ENCODE measurements at regions not wholly inside any gene's neighbourhood (a gene's known extent, or its start where the extent isn't known, plus 50 kb on each side); places are given as distances from the start of the nearest gene placed in this dataset.

DNA sequence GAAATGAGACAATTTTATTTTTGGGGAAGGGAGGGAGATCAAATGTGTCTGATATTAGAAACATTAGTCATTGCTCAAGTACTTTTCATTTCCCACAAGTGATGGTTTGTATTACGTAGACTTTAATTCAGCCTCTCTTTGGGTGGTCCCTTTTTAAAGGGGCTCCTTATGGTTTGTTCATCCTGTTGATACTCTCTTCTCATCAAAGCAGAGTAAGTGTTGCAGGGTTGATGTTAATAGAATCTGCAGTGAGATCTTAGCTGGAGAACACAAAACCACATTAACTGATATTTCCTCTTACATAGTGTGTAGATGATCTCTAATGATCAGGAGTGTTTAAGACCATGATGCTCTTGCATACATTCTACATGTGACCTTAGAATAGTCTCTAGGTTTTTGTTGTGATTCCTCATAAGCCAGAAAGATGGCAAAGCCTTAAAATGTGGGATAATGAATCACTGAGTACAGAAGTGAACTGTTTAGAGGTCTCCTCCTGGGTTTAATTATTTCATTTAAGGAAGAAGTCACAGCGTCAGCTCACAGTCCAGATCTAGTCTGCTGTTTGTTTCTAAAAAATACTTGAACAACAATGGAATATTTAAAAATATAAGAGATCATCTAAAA lies 87.4 kb upstream of the PTPRR start:
- TF ChIP-seq, protein P1, sequence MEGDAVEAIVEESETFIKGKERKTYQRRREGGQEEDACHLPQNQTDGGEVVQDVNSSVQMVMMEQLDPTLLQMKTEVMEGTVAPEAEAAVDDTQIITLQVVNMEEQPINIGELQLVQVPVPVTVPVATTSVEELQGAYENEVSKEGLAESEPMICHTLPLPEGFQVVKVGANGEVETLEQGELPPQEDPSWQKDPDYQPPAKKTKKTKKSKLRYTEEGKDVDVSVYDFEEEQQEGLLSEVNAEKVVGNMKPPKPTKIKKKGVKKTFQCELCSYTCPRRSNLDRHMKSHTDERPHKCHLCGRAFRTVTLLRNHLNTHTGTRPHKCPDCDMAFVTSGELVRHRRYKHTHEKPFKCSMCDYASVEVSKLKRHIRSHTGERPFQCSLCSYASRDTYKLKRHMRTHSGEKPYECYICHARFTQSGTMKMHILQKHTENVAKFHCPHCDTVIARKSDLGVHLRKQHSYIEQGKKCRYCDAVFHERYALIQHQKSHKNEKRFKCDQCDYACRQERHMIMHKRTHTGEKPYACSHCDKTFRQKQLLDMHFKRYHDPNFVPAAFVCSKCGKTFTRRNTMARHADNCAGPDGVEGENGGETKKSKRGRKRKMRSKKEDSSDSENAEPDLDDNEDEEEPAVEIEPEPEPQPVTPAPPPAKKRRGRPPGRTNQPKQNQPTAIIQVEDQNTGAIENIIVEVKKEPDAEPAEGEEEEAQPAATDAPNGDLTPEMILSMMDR (conservative IDR thresholded peaks at IDR 0.05; ENCODE audit: low read depth in 2 of 2), result no peak
- TF ChIP-seq CREB1 (CRISPR knock-in tag; IDR thresholded peaks at IDR 0.05; ENCODE audit: low read depth) (no peak), POLR2AphosphoS5 (IDR thresholded peaks at IDR 0.05; ENCODE audit: low read depth) (no peak), ZNF114 (CRISPR knock-in tag; IDR thresholded peaks at IDR 0.05) (no peak)
- TF ChIP-seq, protein P2, sequence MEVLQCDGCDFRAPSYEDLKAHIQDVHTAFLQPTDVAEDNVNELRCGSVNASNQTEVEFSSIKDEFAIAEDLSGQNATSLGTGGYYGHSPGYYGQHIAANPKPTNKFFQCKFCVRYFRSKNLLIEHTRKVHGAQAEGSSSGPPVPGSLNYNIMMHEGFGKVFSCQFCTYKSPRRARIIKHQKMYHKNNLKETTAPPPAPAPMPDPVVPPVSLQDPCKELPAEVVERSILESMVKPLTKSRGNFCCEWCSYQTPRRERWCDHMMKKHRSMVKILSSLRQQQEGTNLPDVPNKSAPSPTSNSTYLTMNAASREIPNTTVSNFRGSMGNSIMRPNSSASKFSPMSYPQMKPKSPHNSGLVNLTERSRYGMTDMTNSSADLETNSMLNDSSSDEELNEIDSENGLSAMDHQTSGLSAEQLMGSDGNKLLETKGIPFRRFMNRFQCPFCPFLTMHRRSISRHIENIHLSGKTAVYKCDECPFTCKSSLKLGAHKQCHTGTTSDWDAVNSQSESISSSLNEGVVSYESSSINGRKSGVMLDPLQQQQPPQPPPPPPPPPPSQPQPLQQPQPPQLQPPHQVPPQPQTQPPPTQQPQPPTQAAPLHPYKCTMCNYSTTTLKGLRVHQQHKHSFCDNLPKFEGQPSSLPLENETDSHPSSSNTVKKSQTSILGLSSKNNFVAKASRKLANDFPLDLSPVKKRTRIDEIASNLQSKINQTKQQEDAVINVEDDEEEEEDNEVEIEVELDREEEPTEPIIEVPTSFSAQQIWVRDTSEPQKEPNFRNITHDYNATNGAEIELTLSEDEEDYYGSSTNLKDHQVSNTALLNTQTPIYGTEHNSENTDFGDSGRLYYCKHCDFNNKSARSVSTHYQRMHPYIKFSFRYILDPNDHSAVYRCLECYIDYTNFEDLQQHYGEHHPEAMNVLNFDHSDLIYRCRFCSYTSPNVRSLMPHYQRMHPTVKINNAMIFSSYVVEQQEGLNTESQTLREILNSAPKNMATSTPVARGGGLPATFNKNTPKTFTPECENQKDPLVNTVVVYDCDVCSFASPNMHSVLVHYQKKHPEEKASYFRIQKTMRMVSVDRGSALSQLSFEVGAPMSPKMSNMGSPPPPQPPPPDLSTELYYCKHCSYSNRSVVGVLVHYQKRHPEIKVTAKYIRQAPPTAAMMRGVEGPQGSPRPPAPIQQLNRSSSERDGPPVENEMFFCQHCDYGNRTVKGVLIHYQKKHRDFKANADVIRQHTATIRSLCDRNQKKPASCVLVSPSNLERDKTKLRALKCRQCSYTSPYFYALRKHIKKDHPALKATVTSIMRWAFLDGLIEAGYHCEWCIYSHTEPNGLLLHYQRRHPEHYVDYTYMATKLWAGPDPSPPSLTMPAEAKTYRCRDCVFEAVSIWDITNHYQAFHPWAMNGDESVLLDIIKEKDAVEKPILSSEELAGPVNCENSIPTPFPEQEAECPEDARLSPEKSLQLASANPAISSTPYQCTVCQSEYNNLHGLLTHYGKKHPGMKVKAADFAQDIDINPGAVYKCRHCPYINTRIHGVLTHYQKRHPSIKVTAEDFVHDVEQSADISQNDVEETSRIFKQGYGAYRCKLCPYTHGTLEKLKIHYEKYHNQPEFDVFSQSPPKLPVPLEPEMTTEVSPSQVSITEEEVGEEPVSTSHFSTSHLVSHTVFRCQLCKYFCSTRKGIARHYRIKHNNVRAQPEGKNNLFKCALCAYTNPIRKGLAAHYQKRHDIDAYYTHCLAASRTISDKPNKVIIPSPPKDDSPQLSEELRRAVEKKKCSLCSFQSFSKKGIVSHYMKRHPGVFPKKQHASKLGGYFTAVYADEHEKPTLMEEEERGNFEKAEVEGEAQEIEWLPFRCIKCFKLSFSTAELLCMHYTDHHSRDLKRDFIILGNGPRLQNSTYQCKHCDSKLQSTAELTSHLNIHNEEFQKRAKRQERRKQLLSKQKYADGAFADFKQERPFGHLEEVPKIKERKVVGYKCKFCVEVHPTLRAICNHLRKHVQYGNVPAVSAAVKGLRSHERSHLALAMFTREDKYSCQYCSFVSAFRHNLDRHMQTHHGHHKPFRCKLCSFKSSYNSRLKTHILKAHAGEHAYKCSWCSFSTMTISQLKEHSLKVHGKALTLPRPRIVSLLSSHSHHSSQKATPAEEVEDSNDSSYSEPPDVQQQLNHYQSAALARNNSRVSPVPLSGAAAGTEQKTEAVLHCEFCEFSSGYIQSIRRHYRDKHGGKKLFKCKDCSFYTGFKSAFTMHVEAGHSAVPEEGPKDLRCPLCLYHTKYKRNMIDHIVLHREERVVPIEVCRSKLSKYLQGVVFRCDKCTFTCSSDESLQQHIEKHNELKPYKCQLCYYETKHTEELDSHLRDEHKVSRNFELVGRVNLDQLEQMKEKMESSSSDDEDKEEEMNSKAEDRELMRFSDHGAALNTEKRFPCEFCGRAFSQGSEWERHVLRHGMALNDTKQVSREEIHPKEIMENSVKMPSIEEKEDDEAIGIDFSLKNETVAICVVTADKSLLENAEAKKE (CRISPR knock-in tag; IDR thresholded peaks at IDR 0.05), result no peak
- no peak overlapping the region for H3K27ac ChIP-seq (ENCODE audit: low read depth)
- H3K79me2 ChIP-seq (replicated peaks; ENCODE audit: insufficient read depth), result no peaks in the 10 kb centered on the region
- Mint-ChIP-seq H3K36me3 (ENCODE audit: low read depth) (no peaks in the 10 kb centered on the region), H3K27ac (no peak overlapping the region), H3K4me1 (no peaks in the 10 kb centered on the region), H3K9me3 (no peaks in the 10 kb centered on the region), H3K27me3 (ENCODE audit: insufficient read depth, low read depth, poor library complexity) (no peaks in the 10 kb centered on the region), H3K4me3 (no peak overlapping the region)
- ATAC-seq, result no peak
- no peaks in the 10 kb centered on the region for H3K9me2 ChIP-seq (ENCODE audit: insufficient read depth)
- H2AFZ ChIP-seq, result no peak overlapping the region; the same call in 1 of the 2 replicates
- H3K4me2 ChIP-seq, result no peak overlapping the region
- no peaks in the 10 kb centered on the region for H3F3A ChIP-seq (replicated peaks; ENCODE audit: low read depth)
- H3K4me3 ChIP-seq, result no peak overlapping the region
- no peaks in the 10 kb centered on the region for H3K36me3 ChIP-seq (ENCODE audit: insufficient read depth)
- H3K27me3 ChIP-seq (ENCODE audit: insufficient read depth), result no peaks in the 10 kb centered on the region
- no peak for DNase-seq (ENCODE audit: low spot score)
- no peaks in the 10 kb centered on the region for H4K20me1 ChIP-seq (replicated peaks; ENCODE audit: insufficient read depth)
- H3K4me1 ChIP-seq (ENCODE audit: insufficient read depth), result no peaks in the 10 kb centered on the region
